LNCaP clone FGC (cell line): ENCODE measurements at regions not wholly inside any gene's neighbourhood (a gene's known extent, or its start where the extent isn't known, plus 50 kb on each side); places are given as distances from the start of the nearest gene placed in this dataset.
"Not testable (repeated sequence)": the region's sequence is repeated elsewhere in the genome, so short reads cannot be mapped to it uniquely, and the experiment has no call there.

Experiments used
- DNase-seq: peaks from one replicate; pipeline ENCODE4 v3.0.0-alpha.2; 2011; ENCODE audit warnings: low read depth
- H3K4me3 ChIP-seq: 2 replicates; pipeline ENCODE4 v1.5.1; 2011; ENCODE audit warnings: mild to moderate bottlenecking, low read depth, low read length, control low read depth
- TF ChIP-seq, protein P1 (sequence below): IDR thresholded peaks from 2 replicates; pipeline ENCODE4 v1.5.1; 2012; ENCODE audit warnings: mild to moderate bottlenecking; ENCODE audit not compliant: control insufficient read depth, insufficient read depth; ENCODE audit errors: extremely low read depth

DNA sequence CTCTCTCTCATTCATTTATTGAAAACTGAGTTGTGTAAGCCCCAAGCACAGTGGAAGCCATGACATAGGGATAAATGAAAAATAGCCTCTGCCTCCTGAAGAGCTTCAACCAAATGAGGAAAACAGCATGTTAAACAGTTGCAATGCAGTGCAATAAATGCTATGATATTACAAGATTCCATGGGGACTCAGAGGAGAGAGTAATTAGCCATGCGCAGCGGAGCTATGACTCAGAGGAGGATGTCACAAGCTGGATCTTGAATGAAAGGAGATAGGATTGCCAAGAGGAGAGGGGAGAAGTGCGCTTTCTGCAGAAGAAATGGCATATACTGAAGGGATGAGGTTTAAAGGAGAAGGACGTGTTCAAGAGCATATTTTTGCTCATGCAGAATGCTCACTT, 231.3 kb upstream of the PLXNA2 start:
- TF ChIP-seq, protein P1, sequence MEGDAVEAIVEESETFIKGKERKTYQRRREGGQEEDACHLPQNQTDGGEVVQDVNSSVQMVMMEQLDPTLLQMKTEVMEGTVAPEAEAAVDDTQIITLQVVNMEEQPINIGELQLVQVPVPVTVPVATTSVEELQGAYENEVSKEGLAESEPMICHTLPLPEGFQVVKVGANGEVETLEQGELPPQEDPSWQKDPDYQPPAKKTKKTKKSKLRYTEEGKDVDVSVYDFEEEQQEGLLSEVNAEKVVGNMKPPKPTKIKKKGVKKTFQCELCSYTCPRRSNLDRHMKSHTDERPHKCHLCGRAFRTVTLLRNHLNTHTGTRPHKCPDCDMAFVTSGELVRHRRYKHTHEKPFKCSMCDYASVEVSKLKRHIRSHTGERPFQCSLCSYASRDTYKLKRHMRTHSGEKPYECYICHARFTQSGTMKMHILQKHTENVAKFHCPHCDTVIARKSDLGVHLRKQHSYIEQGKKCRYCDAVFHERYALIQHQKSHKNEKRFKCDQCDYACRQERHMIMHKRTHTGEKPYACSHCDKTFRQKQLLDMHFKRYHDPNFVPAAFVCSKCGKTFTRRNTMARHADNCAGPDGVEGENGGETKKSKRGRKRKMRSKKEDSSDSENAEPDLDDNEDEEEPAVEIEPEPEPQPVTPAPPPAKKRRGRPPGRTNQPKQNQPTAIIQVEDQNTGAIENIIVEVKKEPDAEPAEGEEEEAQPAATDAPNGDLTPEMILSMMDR, result no peak
- H3K4me3 ChIP-seq, result no peak overlapping the region
- no peak for DNase-seq

DNA sequence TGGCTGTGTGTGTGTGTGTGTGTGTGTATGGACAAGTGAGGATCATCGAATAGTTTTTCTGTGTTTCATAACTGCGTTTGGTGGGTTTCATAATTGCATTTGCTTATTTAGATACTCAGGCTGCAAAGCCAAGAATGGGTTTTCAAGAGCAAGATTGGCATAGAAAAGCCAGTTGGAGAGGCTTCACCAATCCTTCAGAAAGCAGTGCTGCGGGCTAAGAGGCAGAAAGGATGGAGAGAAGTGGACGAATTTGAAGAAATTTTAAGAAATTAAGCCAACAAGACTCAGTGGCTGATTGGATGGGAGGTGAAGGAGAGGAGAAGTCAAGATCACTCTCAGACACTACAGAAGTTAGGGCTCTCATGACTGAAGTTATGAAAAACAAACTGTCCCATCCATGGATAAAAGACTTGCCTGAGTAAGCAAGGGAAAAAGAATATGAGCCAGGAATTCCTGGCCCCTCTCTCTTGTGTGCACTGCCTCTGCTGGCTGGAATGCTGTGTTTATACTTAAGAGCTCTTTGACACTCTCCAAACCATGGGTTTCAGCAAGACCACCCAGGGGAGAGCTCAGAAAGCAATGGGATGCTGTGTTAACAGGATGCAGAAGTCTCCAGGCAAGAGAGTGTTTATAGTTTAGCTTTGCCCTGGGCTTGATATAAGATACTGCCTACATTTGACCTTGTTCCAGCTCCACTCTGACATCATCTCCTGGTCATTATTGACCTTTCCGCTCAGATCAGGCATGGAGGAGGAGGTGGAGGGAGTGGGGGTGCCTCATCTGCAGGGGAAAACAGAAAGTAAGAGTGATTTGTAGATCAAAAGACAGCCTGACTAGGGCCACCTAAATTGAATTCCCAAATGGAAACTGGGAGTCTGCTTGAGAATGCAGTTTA, 232.0 kb upstream of the PLXNA2 start:
- peak; percentile 31 for DNase-seq
- no peak overlapping the region for H3K4me3 ChIP-seq
- TF ChIP-seq, protein P1, result peak; percentile 12; the same call in 1 of the 2 replicates

DNA sequence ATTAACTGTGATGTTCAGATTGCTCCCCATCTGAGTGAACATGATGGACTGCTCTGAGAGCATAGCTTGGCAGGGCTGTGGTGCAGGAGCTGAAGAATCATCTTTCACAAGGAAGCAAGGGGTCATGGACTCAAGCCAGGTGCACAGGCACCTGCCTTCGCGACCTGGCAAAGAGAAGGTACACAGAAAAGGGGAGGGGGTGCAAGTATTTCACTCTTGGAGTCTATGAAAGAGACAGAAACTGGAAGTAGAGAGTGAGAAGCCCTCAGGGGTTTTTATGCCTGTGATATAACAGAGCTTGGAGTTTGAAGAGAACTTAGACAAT, 232.6 kb upstream of the PLXNA2 start:
- no peak overlapping the region for H3K4me3 ChIP-seq
- TF ChIP-seq, protein P1, result no peak
- DNase-seq, result peak; percentile 40

DNA sequence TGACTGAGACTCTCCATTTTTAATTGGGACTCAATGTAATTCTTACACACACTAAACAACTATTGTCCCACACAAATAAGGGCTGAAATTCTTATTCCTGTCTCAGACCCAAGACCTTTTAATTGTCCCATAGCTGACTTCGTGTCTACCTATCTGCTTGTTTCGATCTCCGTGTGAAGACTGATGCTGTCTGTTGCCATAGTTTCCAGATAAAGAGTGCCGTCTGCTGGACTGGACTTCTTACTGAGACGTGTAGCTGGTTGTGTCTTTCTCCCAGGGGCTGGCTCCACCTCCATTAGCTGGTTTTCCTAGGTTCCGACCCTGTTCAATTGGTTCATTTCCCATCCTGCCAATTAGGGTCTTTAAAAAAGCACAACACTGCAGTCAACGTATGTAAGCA, 235.3 kb upstream of the PLXNA2 start:
- DNase-seq, result no peak
- TF ChIP-seq, protein P1, result 0 out of 2 replicates have a peak, but pooled peaks have one; percentile 7

GRCh38 chr1:208485512-208485911, 241.3 kb upstream of the PLXNA2 start:
- DNase-seq, result no peak
- TF ChIP-seq, protein P1, result no peak
- H3K4me3 ChIP-seq, result no peak overlapping the region

More for the DNA sequence above, 235.3 kb upstream of the PLXNA2 start:
- H3K4me3 ChIP-seq, result no peak overlapping the region

- no peak for DNase-seq
- TF ChIP-seq, protein P1, result no peak
- no peak overlapping the region for H3K4me3 ChIP-seq
These were observed 242.5 kb upstream of the PLXNA2 start for GRCh38 chr1:208486677-208487076.

DNA sequence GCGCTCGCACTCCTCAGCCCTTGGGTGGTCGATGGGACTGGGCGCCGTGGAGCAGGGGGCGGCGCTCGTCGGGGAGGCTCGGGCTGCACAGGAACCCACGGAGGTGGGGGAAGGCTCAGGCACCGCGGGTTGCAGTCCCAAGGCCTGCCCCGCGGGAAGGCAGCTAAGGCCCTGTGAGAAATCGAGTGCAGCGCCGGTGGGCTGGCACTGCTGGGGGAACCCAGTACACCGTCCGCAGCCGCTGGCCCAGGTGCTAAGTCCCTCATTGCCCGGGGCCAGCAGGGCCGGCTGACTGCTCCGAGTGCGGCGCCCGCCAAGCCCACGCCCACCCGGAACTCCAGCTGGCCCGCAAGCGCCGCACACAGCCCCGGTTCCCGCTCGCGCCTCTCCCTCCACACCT, 244.2 kb upstream of the PLXNA2 start:
- H3K4me3 ChIP-seq, result not testable (repeated sequence)

More for the DNA sequence above, 244.2 kb upstream of the PLXNA2 start:
- not testable (repeated sequence) for DNase-seq
